Ovary (tissue), 3 donors: ENCODE measurements at regions not wholly inside any gene's neighbourhood (a gene's known extent, or its start where the extent isn't known, plus 50 kb on each side); places are given as distances from the start of the nearest gene placed in this dataset.

Experiments
- CTCF ChIP-seq, 3 donors: fragments of 450-650 bp in 2 of 3; fragments of 200-600 bp in 1 of 3; IDR thresholded peaks; one replicate each; pipeline versions ENCODE4 v1.5.1 to v1.8.0; 2016 to 2022; ENCODE audit warnings: antibody characterized with exemption in 3 of 3, mild to moderate bottlenecking in 1 of 3
- POLR2A ChIP-seq: fragments of 450-650 bp; IDR thresholded peaks from one replicate; pipeline ENCODE4 v1.6.1; 2017; ENCODE audit warnings: antibody characterized with exemption, mild to moderate bottlenecking, moderate library complexity
- donor health status: DM: no; HTN: no; CAD: no.

GRCh38 chr11:15495462-15495861 lies 380.7 kb downstream of the INSC start:
- TF ChIP-seq POLR2A: no peak
- TF ChIP-seq CTCF (IDR thresholded peaks at IDR 0.05): no peak
